Superior temporal gyrus (tissue), 1 donor: ENCODE measurements at regions not wholly inside any gene's neighbourhood (a gene's known extent, or its start where the extent isn't known, plus 50 kb on each side); places are given as distances from the start of the nearest gene placed in this dataset.
"Not testable (repeated sequence)": the region's sequence is repeated elsewhere in the genome, so short reads cannot be mapped to it uniquely, and the experiment has no call there.

ENCODE experiments used
- DNase-seq: peaks from one replicate; pipeline ENCODE4 v3.0.0-alpha.2; 2016; ENCODE audit errors: extremely low spot score

DNA sequence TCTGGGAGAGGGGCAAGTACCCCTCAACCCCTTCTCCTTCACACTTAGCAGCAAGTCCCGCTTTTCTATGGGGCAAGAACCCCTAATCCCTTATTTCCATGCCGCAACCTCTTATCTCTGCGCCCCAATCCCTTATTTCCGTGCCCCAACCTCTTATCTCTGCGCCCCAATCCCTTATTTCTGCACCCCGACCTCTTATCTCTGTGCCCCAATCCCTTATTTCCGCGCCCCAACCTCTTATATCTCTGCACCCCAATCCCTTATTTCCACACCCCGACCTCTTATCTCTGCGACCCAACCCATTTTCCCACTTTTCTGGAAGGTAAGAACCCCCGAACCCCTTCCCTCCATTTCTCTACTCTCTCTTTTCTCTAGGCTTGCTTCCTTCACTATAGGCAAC, 95.6 kb upstream of the RAB4A start:
- DNase-seq: not testable (repeated sequence)

DNA sequence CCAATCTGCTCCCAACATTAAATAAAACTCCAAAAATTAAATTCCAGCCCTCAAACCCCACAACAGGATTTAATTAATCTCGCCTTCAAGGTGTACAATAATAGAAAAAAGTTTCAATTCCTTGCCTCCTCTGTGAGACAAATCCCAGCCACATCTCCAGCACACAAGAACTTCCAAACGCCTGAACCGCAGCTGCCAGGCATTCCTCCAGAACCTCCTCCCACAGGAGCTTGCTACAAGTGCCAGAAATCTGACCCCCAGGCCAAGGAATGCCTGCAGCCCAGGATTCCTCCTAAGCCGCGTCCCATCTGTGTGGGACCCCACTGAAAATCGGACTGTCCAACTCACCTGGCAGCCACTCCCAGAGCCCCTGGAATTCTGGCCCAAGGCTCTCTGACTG, 94.5 kb upstream of the RAB4A start:
- DNase-seq: not testable (repeated sequence)

DNA sequence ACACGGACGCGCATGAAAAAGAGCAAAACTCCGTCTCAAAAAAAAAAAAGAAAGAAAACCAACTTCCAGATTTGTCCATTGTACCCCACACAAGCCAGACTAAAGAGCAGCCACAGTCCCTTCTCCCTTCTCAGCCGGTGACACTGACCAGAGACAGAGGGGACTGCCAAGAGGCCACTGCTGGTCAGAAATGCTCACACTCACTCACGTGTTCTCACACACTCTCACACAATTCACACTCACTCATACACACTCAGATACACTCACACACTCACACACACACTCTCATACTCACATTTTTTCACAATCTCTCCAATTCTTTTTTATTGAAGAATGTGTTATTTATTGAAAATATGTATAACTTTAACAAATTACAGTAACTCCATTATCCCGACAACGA, 90.8 kb upstream of the RAB4A start:
- DNase-seq: no peak

DNA sequence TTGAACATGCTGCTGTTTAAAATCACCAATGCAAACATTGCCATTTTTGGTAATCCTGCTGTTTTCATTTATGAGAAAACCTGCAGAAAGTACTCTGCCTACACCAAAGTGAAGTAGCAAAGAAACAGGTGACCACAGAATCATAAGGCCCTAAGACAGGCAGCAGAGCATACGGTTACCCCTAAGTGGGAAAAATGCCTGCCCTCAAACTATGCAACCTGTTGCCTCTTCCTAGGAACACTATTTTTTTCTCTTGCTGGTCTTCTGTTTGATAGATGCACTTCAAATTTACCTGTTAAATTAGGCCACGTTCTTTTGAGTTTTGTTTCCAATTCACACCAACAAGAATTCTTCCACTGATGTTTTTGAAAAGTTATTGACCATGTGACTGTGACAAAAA, 89.5 kb upstream of the RAB4A start:
- no peak for DNase-seq

DNA sequence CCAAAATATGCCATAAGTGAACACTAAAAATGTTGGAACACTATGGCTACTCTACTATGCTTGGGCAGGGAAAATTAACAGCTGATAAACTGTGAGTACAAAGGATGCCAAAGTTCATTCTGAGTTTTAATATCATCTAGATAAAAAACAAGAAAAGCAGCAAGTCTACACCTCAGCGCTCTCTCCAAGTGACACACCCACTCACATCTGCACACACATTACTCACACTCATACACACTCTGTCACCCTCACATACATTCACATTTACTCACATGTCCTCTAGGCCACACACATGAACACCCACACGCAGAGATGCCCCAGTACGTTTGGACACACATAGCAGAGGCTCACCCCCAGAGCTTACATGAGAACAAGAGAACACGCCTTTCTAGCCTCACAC, 87.3 kb upstream of the RAB4A start:
- no peak for DNase-seq

DNA sequence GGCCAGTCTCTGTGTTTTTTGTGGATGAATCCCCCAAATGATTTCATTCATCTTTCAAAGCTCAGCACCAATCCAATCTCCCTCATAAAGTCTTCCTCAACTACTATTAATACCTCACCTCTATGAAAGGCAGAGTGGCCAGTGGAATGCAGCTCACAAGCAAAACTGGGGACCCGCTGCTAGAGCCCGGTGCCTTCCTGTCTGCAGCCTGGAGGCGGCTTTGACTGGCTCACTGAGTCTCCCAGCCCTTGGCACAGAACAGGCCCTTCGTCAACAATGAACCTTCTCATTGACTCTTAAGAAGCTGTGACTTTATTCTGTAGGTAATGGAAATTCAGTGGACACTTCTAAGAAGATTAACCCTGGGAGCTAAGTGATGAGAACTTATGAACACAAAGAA, 86.8 kb upstream of the RAB4A start:
- DNase-seq: no peak

DNA sequence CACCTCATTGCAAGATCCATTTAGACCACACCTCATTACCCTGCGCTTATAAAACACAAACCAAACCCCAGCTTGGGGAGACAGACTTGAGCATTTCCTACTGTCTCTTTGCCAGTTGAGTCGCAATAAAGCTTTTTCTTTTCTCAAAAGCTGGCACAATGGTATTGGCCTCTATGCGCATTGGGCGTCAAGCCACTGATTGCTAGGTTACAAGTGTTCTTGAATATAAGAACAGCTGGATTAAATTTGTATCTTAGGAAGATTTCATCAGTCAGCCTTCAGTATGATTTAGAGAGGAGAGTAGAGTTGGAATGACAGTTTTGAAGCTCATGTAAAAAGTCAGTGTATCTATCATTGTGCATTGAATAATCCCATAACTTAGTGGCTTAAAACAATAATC, 84.9 kb upstream of the RAB4A start:
- no peak for DNase-seq

DNA sequence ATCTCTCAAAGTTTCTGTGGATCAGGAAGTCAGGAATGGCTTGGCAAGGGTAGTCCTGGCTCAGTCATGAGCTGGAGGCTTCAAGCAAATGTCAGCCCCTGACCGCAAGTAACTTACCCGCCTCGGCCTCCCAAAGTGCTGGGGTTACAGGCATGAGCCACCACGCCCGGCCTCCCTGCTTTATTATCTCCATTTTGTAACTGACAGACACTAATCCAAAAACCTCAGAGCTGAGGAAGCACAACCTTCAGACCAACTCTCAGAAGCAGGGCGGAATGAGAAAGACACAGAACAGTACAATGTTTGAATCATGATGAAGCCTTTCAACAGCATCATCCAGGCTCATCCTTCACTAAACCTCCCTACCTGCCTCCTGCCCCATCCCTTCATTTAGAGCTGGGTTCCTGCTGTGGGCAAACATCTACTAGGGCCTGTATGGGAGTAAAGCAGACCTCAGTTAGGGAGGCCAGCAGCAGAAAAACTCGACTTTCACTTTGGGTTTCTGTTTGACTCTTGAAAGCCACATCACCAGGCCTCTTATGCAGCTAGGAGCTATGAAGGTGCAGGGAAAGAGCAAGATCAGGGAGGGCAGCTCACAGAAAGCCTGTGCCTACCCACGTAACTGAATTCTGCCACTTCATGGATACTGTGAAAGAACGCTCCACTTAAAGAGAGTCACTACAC, 84.4 kb upstream of the RAB4A start:
- DNase-seq: no peak

DNA sequence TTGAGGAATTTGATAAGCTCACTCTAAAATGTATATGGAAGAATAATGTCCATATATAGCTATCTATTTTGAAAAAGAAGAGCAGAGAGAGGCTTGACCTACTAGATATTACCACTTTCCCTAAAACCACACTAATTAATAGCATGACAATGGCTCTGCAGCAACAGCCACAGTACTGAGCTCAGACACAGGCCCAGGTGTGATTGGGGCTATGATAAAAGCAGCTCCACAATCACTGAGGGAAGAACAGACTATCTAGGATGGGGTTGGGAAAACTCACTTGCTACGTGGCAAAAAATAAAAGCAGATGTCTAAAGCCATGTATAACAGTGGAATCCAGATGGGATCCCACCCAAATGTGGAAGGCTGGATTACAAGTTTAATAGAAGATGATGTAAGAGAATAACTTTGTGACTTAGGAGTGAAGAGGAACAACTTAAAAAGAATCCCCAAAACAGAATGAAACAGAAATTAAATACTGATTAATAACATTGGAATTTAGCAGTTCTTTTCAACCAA, 80.8 kb upstream of the RAB4A start:
- DNase-seq: no peak

DNA sequence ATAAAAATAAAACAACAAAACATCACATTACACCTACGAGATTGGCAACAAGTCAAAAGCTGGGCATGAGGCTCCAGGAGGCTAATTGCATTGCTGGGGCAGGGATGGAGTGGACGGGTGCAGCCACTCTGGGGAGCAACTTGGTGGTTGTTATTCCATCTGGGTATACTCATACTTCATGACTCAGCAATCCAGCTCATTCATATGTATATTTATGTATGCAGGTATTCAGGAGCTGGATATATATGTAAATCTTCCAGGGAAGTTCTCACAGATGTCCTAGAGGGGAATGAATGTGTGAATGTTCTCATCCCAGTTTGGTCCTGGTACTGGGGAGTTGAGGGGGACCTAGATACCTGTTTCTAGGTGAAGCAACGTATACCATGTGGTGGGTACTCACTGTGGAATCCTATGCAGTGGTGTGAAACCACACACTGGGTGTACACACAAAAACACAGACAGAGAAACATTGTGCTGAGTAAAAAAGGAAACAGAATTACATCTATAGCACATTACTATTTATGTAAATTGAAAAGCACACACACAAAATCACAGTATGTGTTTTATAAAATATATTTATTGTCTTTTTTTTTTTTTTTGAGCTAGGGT, 79.7 kb upstream of the RAB4A start:
- DNase-seq: no peak

DNA sequence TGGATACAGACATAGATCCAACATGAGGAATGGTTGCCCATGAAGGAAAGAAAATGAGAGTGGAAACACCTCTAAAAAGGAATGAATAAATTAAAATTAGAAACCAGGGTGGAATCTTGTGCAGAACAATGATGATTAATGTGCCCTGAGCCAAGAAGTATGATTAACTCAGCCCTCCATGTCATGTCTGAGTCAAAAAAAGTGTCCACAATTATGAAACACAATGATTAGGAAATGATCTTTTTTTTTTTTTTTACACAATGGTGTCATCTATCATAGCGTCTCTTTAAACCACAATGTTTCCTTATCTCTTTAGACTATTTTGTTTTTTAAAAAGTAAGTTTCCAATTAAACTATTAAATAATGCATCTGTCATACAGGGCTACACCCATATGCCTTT, 78.9 kb upstream of the RAB4A start:
- no peak for DNase-seq

DNA sequence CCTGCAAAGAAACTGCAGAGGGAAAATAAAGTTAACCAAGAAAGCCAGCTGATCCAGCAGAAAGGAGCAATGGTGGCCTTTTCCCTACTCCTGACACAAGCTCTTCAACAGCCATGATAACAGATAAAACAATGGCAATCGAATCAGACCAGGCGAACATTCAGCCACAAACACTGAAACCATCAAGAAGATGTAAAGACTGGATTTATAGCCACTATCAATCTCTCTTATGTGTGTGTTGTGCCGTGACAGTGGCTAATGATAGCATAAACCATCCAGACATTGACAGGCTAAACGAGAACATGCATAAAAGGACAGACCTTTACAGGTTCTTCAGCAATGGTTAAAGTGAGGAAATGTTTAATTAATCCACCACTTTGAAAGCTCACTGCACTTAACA, 78.1 kb upstream of the RAB4A start:
- no peak for DNase-seq

DNA sequence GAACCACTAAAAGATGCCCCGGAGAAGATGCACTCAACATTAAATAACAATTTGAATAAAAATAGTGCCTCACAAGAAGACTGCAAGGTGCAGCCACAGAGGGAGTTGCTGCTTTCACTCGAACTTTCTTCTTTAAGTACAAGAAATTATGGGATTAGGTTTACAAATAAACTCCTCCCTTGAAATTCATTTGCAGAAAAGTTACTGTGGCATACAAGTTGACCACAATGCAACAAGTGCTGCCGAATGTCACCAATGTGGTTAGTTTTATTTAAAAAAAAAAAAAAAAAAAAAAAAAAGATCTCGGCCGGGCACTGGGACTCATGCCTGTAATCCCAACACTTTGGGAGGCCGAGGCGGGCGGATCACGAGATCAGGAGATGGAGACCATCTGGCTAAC, 76.8 kb upstream of the RAB4A start:
- no peak for DNase-seq

DNA sequence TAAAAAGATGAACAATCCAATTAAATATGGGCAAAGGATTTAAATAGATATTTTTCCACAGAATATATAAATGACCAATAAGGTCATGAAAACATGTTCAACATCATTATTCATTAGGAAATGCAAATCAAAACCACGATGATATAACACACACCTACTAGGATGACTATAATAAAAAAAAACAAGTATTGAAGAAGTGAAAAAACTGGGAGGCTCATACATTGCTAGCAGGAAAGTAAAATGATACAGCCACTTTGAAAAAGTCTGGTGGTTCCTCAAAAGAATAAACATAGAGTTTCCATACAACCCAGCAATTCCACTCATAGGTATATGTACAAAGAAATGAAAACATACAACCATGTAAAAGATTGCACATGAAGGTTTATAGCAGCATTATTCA, 75.7 kb upstream of the RAB4A start:
- no peak for DNase-seq

DNA sequence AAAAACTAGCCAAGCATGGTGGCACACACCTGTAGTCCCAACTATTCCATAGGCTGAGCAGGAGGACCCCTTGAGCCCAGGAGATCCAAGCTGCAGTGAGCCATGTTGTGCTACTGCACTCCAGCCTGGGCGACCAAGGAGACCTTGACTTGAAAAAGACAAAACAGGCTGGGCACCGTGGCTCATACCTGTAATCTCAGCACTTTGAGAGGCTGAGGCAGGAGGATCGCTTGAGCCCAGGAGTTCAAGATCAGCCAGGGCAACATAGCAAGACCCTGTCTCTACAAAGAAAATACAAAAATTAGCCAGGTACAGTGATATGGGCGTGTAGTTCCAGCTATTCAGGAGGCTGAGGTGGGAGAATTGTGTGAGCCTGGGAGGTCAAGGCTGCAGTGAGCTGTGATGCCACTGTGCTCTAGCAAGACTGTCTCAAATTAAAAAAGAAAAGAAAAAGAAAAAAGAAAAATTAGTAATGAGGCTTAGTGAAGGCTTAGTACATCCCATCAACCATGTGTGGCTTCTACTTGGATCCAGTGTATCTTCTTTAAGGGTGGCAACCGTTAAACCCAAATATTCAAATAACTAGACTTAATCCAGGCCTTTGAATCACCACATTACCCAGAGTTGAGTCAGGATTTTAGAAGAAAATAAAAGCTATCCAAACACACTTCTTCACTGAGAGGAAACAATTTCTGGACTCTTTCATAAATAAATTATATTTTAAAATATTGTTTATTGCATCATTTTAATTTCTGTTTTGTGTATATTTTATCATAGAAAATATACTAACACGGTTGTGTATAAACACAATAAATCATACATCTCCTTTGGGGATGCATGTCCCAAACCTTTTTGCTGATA, 74.3 kb upstream of the RAB4A start:
- no peak for DNase-seq

DNA sequence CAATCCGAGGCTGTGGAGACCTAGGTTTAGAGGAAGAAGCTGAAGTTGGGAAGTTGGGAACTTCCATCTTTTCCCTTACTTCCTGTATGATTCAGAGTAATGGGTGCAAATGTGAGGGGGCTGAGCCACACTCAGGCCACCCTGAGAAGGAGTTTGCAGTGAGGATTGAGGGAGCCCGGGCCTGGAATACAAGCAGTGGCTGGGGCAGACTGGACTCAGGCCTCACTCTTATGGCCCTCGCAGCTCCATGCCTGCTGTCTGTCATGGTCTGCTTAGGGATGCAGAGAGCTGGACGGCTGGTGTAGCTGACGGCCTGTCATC, 73.7 kb upstream of the RAB4A start:
- DNase-seq: no peak

DNA sequence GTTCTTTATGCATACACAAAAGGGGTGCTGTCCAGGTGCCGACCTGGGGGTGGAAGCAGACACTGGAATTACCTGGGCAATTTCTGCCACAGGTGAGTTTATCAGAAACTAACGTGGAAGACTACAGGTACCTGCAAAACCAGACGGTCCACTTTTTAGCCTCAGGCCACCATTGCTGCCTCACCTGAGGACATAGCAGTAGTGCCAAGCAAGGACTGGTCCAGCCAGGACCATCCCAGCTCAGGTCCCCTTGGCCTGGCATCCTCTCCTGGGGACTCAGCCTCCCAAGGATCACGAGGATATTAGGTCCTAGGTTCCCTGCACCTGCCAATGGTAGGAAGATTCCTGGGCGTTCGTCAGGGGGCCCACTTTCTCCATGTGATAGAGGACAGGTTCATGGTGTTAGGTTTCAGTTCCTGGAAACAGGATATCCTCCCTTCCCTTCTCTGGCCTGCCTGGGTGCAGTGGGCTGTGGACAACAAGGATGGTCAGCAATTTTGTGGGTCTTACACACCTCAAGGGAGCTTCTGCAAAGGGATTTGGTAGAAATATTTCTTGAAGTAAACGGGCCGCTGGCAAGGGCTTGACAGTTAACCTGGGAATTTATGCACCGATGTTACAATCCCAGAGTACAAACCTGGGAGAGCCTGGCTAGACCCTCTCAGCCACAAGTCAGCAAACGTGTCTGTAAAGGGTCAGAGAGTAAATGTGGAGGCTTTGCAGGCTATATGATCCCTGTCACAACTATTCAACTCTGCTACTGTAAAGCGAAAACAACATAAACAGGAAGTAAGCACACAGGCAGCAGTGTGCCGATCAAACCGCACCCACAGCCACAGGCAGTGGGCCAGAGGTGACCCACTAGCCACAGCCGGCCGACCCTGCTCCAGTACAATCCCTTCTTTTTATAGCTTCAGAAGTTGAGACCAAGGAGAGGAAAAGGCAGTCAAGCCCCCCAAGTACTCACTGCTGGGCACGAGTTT, 71.4 kb upstream of the RAB4A start:
- DNase-seq: no peak

DNA sequence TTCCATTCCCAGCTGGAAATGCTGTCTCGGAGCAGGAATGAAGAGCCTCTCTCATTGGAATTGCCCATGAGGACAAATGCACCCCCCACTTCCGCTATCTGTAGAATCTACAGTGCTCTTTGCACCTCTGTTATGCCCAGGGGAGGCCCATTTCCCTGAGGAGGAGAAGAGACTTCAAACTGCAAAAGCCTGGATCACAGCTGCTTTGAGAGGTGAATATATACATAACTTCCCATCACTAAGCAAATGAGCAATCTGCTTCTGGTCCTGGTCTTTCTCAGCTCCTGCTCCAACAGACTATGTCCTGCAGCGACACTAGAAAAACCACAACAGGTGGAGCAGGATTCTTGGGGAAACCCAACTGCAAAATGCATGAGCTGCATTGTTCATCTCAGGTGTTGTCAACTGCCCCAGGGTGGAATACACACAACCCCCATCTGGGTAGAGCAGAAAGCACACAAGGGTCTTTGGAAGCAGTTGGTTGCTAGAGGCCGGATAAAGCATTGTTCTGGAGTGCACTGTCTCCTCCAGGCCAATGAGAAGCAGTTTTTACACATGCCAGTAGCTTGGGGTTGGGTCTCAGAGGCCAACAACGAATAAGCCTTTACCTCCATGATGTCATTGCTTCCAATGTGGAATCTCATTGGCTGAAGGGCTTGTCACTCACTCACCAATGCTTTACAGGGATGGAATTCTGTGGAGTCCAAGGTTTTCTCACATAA, 67.7 kb upstream of the RAB4A start:
- DNase-seq: peak; percentile 51

DNA sequence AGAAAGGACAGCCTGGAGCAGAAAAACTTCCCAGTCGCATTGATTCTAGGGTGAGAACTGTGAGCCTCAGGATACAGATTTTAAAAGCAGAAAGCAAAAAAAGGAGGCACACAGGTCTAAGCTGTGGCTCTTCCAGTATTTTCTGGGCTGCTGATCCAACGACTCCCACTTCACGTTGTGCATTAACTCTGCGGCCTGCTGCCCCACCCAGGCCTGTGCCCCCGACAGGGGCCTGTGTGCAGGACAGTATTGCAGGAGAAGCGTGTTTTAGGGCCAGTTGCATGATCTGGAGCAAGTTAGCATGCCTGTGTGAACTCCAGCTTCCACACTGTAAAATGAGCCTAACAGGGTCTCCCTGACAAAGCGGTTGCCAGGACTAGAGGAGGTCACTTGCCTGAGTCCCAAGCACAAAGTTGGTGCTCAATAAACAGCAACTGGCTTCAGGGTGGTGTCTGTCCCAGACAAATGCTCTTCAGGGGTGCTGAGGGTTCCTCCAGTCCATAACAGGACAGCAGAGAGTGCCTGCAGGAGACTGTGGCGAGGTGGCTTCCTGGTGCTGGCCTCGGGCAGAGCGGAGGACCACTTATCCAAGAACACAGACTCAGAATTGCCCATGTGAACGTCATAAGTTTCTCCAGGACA, 66.8 kb upstream of the RAB4A start:
- no peak for DNase-seq

DNA sequence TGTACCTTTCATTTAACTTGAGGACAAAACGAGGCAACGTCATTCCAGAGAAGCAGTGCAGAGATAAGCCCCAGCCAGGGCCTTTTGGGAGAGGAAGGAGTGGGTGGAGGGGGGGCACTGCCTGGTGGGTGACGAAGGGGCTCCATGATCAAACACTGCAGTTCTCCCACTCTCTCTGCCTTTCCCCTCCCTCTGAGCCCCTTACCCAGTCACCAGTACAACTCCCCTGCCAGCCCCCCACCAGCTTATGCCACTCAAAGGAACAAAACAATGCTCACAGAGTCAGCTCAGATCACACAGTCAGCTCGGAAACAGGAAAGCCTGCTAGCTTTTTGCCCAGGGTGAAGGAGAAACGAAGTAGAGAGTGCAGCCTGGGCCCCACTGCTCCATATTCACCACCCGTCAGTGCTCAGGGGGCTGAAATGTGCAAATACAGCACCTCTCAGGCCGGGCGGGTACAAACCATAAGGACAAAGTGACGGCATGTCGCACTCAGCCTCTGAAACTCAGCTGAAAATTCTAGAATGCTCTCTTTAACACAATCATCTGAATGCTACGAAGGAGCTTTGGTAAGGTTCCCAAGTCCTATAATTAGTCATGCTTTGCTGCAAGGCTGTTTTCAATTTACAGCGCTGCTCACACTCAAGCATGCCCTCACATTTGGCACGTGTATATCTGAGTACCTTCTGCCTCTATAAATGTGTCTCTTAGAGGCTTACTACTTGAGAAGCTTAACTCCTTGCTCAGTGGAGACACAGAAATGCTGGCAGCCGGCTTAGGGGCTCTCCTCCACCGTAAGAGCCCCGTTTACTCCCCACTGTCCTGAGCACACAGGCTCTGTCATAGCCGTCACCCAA, 65.8 kb upstream of the RAB4A start:
- peak; percentile 48 for DNase-seq
